ENCODE measurements at regions not wholly inside any gene's neighbourhood (a gene's known extent, or its start where the extent isn't known, plus 50 kb on each side); places are given as distances from the start of the nearest gene placed in this dataset.
"Not testable (repeated sequence)": the region's sequence is repeated elsewhere in the genome, so short reads cannot be mapped to it uniquely, and the experiment has no call there.

- DNase-seq (ENCODE audit: low spot score): no peak
These were observed 408.0 kb downstream of the TMEM182 start for GRCh38 chr2:103169861-103170260.

GRCh38 chr2:103172821-103173220 is 411.0 kb downstream of the TMEM182 start:
- no peak for DNase-seq (ENCODE audit: low spot score)

- DNase-seq (ENCODE audit: low spot score): no peak
These were observed 412.9 kb downstream of the TMEM182 start for GRCh38 chr2:103174711-103175110.

GRCh38 chr2:103176294-103176915 is 414.6 kb downstream of the TMEM182 start:
- no peak for DNase-seq (ENCODE audit: low spot score)

GRCh38 chr2:103179798-103180197 is 418.0 kb downstream of the TMEM182 start:
- peak; percentile 2 for DNase-seq (ENCODE audit: low spot score)

- DNase-seq (ENCODE audit: low spot score): no peak
These were observed 421.2 kb downstream of the TMEM182 start for GRCh38 chr2:103183061-103183460.

GRCh38 chr2:103196802-103197201 is 435.0 kb downstream of the TMEM182 start:
- no peak for DNase-seq (ENCODE audit: low spot score)

GRCh38 chr2:103200774-103201173 is 438.9 kb downstream of the TMEM182 start:
- not testable (repeated sequence) for DNase-seq (ENCODE audit: low spot score)

- DNase-seq (ENCODE audit: low spot score): no peak
These were observed 447.1 kb downstream of the TMEM182 start for GRCh38 chr2:103208916-103209315.

GRCh38 chr2:103213028-103213542 is 451.3 kb downstream of the TMEM182 start:
- DNase-seq (ENCODE audit: low spot score): no peak

GRCh38 chr2:103218516-103218915 is 456.7 kb downstream of the TMEM182 start:
- DNase-seq (ENCODE audit: low spot score): no peak

GRCh38 chr2:103219398-103219797 is 457.6 kb downstream of the TMEM182 start:
- no peak for DNase-seq (ENCODE audit: low spot score)

GRCh38 chr2:103222969-103223368 is 461.1 kb downstream of the TMEM182 start:
- no peak for DNase-seq (ENCODE audit: low spot score)

GRCh38 chr2:103230796-103231195 is 469.0 kb downstream of the TMEM182 start:
- no peak for DNase-seq (ENCODE audit: low spot score)

GRCh38 chr2:103232865-103233264 is 471.0 kb downstream of the TMEM182 start:
- DNase-seq (ENCODE audit: low spot score): no peak

- DNase-seq (ENCODE audit: low spot score): no peak
These were observed 471.9 kb downstream of the TMEM182 start for GRCh38 chr2:103233691-103234090.

- DNase-seq (ENCODE audit: low spot score): no peak
These were observed 473.5 kb downstream of the TMEM182 start for GRCh38 chr2:103235283-103235682.

- DNase-seq (ENCODE audit: low spot score): no peak
These were observed 487.6 kb downstream of the TMEM182 start for GRCh38 chr2:103249462-103249861.

GRCh38 chr2:103252781-103253180 is 490.9 kb downstream of the TMEM182 start:
- no peak for DNase-seq (ENCODE audit: low spot score)

GRCh38 chr2:103254611-103255010 is 492.8 kb downstream of the TMEM182 start:
- DNase-seq (ENCODE audit: low spot score): no peak

- DNase-seq (ENCODE audit: low spot score): no peak
These were observed 502.4 kb downstream of the TMEM182 start for GRCh38 chr2:103264058-103264768.

GRCh38 chr2:103265521-103265920 is 503.7 kb downstream of the TMEM182 start:
- no peak for DNase-seq (ENCODE audit: low spot score)

- DNase-seq (ENCODE audit: low spot score): no peak
These were observed 507.1 kb downstream of the TMEM182 start for GRCh38 chr2:103268841-103269498.

Data from cerebellar cortex (tissue), 1 donor.